Spleen (tissue), 7 donors: ENCODE measurements at regions not wholly inside any gene's neighbourhood (a gene's known extent, or its start where the extent isn't known, plus 50 kb on each side); places are given as distances from the start of the nearest gene placed in this dataset.

Experiments used
- CTCF ChIP-seq, 11 experiments: fragments of 200-600 bp in 7 of 11; fragments of 450-650 bp in 4 of 11; sonication (generic) in 4 of 11; IDR thresholded peaks in 8 of 11; conservative IDR thresholded peaks in 3 of 11; 1 replicate in 7 of 11; 2 replicates in 4 of 11; pipeline versions ENCODE4 v1.4.0 to v1.8.0; 2016 to 2021; ENCODE audit warnings: antibody characterized with exemption in 11 of 11, inconsistent platforms in 4 of 11, mild to moderate bottlenecking in 1 of 11
- POLR2A ChIP-seq, 3 donors: fragments of 450-650 bp; IDR thresholded peaks; one replicate each; pipeline ENCODE4 v1.5.1; 2017; ENCODE audit warnings: antibody characterized with exemption in 3 of 3, mild to moderate bottlenecking in 1 of 3
- POLR2AphosphoS5 ChIP-seq, 3 donors: sonication (generic); formaldehyde crosslinking; IDR thresholded peaks; one replicate each; pipeline ENCODE4 v1.5.1; 2017; ENCODE audit warnings: antibody characterized with exemption in 3 of 3
- donor health status: DM: no; HTN: no; CAD: no; lungs with moderate emphysema.
- donor health status: DM: no; HTN: no; CAD: no.
- donor health status: DM: no; HTN: no; CAD: no.

GRCh38 chr15:25510146-25510545, 71.3 kb upstream of the UBE3A start:
- TF ChIP-seq POLR2AphosphoS5 (IDR thresholded peaks at IDR 0.05) = no peak
- no peak for TF ChIP-seq CTCF (IDR thresholded peaks at IDR 0.05 in 8 of 11, conservative IDR thresholded peaks at IDR 0.05 in 3 of 11)
- TF ChIP-seq POLR2A (IDR thresholded peaks at IDR 0.05) = no peak
